ENCODE measurements at regions not wholly inside any gene's neighbourhood (a gene's known extent, or its start where the extent isn't known, plus 50 kb on each side); places are given as distances from the start of the nearest gene placed in this dataset.
"Not testable (repeated sequence)": the region's sequence is repeated elsewhere in the genome, so short reads cannot be mapped to it uniquely, and the experiment has no call there.

DNA sequence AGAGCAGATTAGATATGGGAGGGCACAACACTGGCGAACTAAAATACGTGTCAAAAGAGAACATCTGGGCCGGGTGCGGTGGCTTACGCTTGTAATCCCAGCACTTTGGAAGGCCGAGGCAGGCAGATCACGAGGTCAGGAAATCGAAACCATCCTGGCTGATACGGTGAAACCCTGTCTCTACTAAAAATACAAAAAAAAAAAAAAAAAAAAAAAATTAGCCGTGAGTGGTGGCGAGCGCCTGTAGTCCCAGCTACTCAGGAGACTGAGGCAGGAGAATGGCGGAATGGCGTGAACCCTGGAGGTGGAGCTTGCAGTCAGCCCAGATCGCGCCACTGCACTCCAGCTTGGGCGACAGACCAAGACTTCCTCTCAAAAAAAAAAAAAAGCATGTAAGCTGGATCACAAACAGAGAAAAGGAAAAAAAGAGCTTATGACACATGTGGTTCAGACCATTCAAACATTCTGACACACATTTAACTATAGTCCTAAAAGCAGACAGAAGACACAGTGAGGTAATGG, 1716.9 kb downstream of the SI start:
- H3K36me3 Mint-ChIP-seq (ENCODE audit: low read depth); POLR2A ChIA-PET; H3K4me1 Mint-ChIP-seq (ENCODE audit: low read depth); DNase-seq; H3K27me3 Mint-ChIP-seq (ENCODE audit: low read depth); ATAC-seq; H3K4me3 Mint-ChIP-seq; CTCF ChIA-PET; H3K27ac Mint-ChIP-seq: not testable (repeated sequence)
- H3K9me3 Mint-ChIP-seq (ENCODE audit: insufficient read depth), result peaks cover 15% of the 10 kb centered on the region

GRCh38 chr3:163347944-163348343, 1730.4 kb downstream of the SI start:
- H3K4me1 Mint-ChIP-seq (ENCODE audit: low read depth), result no peaks in the 10 kb centered on the region
- POLR2A ChIA-PET, result no interaction called here
- no peaks in the 10 kb centered on the region for H3K27me3 Mint-ChIP-seq (ENCODE audit: low read depth)
- DNase-seq (no peak), ATAC-seq (no peak)
- CTCF ChIA-PET, result no interaction called here
- H3K9me3 Mint-ChIP-seq (ENCODE audit: insufficient read depth), result peaks cover 18% of the 10 kb centered on the region
- no peak overlapping the region for H3K4me3 Mint-ChIP-seq
- H3K27ac Mint-ChIP-seq, result no peak overlapping the region
- H3K36me3 Mint-ChIP-seq (ENCODE audit: low read depth), result no peaks in the 10 kb centered on the region

DNA sequence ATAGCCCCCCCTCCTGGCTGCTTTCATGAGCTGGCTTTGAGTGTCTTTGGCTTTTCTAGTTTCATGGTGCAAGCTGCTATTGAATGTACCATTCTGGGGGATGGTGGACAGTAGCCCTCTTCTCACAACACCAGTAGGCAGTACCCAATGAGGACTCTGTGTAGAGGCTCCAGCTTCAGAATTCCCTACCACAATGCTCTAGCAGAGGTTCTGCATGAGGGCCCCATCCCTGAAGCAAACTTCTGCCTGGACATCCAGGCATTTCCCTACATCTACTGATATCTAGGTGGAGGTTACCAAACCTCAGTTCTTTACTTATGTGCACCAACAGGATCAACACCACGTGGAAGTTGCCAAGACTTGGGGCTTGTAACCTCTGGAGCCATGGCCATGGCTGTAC, 1742.9 kb downstream of the SI start:
- DNase-seq, result no peak
- H3K27me3 Mint-ChIP-seq (ENCODE audit: low read depth), result no peaks in the 10 kb centered on the region
- no peak overlapping the region for H3K27ac Mint-ChIP-seq
- ChIA-PET POLR2A (no interaction called here), CTCF (no interaction called here)
- H3K9me3 Mint-ChIP-seq (ENCODE audit: insufficient read depth), result peaks cover 11% of the 10 kb centered on the region
- H3K4me1 Mint-ChIP-seq (ENCODE audit: low read depth), result no peaks in the 10 kb centered on the region
- no peaks in the 10 kb centered on the region for H3K36me3 Mint-ChIP-seq (ENCODE audit: low read depth)
- no peak for ATAC-seq
- H3K4me3 Mint-ChIP-seq, result no peak overlapping the region

- H3K9me3 Mint-ChIP-seq (ENCODE audit: insufficient read depth), result peaks cover 4% of the 10 kb centered on the region
- H3K4me3 Mint-ChIP-seq, result no peak overlapping the region
- H3K27me3 Mint-ChIP-seq (ENCODE audit: low read depth), result no peaks in the 10 kb centered on the region
- no peak for DNase-seq
- no peaks in the 10 kb centered on the region for H3K4me1 Mint-ChIP-seq (ENCODE audit: low read depth)
- no peak for ATAC-seq
- H3K27ac Mint-ChIP-seq, result no peak overlapping the region
- POLR2A ChIA-PET, result no interaction called here
- H3K36me3 Mint-ChIP-seq (ENCODE audit: low read depth), result no peaks in the 10 kb centered on the region
- CTCF ChIA-PET, result no interaction called here
These were observed 1749.6 kb downstream of the SI start for GRCh38 chr3:163328680-163329079.

DNA sequence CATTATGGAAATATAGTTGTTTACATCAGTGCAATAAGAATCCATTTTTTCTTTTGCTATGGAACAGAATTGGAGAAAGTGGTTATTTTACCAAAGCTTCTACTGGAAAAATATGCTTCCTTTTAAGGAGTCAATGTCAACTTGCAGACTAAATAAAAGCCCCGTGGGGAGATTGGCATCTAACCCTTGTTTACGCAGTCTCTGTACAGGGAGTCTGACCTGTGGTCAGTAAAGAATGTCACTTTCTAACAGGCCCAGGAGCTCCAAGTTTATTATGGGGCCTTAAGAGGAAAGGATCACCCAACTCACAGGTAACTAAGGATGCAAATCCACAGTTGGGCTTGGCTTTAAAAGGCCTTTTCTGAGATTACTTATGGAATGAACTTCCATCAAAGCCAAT, 1751.2 kb downstream of the SI start:
- Mint-ChIP-seq H3K9me3 (ENCODE audit: insufficient read depth) (peaks cover 4% of the 10 kb centered on the region), H3K36me3 (ENCODE audit: low read depth) (no peaks in the 10 kb centered on the region), H3K4me1 (ENCODE audit: low read depth) (no peaks in the 10 kb centered on the region), H3K27me3 (ENCODE audit: low read depth) (no peaks in the 10 kb centered on the region), H3K27ac (no peak overlapping the region), H3K4me3 (no peak overlapping the region)
- ATAC-seq (no peak), DNase-seq (no peak)
- CTCF ChIA-PET, result no interaction called here
- POLR2A ChIA-PET, result no interaction called here

GRCh38 chr3:163315786-163316185, 1762.5 kb downstream of the SI start:
- no peak for ATAC-seq
- no peaks in the 10 kb centered on the region for H3K36me3 Mint-ChIP-seq (ENCODE audit: low read depth)
- DNase-seq, result no peak
- H3K27me3 Mint-ChIP-seq (ENCODE audit: low read depth), result no peaks in the 10 kb centered on the region
- POLR2A ChIA-PET, result no interaction called here
- no peaks in the 10 kb centered on the region for H3K4me1 Mint-ChIP-seq (ENCODE audit: low read depth)
- H3K4me3 Mint-ChIP-seq, result no peak overlapping the region
- no peak overlapping the region for H3K27ac Mint-ChIP-seq
- CTCF ChIA-PET, result no interaction called here
- H3K9me3 Mint-ChIP-seq (ENCODE audit: insufficient read depth), result peaks cover 25% of the 10 kb centered on the region

DNA sequence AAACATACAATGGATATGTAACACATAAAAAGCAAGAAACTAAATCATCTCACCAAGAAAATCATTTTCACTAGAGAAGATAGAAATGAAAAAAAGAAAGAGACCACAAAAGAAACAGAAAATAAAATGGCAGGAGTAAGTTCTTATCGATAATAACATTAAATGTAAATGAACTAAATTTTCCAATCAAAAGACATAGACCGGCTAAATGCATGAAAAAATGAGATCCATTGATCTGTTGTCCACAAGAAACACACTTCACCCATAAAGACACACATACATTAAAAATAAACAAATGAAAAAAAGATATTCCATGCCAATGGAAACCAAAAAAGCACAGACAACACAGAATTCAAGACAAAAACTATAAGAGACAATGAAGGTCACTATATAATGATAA, 1771.9 kb downstream of the SI start:
- Mint-ChIP-seq H3K27ac (no peak overlapping the region), H3K9me3 (ENCODE audit: insufficient read depth) (peaks cover 32% of the 10 kb centered on the region), H3K4me3 (no peak overlapping the region), H3K36me3 (ENCODE audit: low read depth) (no peaks in the 10 kb centered on the region), H3K4me1 (ENCODE audit: low read depth) (no peaks in the 10 kb centered on the region), H3K27me3 (ENCODE audit: low read depth) (no peaks in the 10 kb centered on the region)
- ATAC-seq, result no peak
- ChIA-PET CTCF (no interaction called here), POLR2A (no interaction called here)
- DNase-seq, result no peak

DNA sequence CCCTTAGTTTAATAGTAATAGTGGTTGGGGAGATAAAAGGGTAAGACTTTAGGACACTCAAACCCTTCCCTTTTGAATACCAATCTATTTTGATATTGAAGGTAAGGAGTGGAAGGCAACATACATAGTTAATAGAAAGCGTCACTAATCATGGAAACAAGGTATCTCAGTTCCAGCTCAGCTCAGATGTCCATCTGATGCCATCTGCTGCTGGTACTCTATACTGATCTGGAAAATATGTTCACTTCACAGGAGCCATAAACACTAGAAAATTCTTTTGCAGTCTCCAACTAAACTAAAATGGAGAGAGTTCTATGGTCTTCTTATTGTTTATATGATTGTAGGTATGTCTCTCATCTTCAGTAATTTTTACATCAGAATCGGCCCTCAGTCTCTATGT, 1777.1 kb downstream of the OTOL1 start:
- no peak for DNase-seq
- ChIA-PET POLR2A (no interaction called here), CTCF (no interaction called here)
- no peak for ATAC-seq
- H3K9me3 Mint-ChIP-seq (ENCODE audit: insufficient read depth), result peaks cover 11% of the 10 kb centered on the region
- no peaks in the 10 kb centered on the region for H3K36me3 Mint-ChIP-seq (ENCODE audit: low read depth)
- H3K27ac Mint-ChIP-seq, result no peak overlapping the region
- H3K4me3 Mint-ChIP-seq, result no peak overlapping the region
- H3K27me3 Mint-ChIP-seq (ENCODE audit: low read depth), result no peaks in the 10 kb centered on the region
- H3K4me1 Mint-ChIP-seq (ENCODE audit: low read depth), result no peaks in the 10 kb centered on the region

GRCh38 chr3:163266731-163267130, 1770.1 kb downstream of the OTOL1 start:
- DNase-seq (no peak), ATAC-seq (no peak)
- Mint-ChIP-seq H3K36me3 (ENCODE audit: low read depth) (no peaks in the 10 kb centered on the region), H3K9me3 (ENCODE audit: insufficient read depth) (peaks cover 11% of the 10 kb centered on the region), H3K27me3 (ENCODE audit: low read depth) (no peaks in the 10 kb centered on the region), H3K4me1 (ENCODE audit: low read depth) (no peaks in the 10 kb centered on the region), H3K4me3 (no peak overlapping the region), H3K27ac (no peak overlapping the region)
- POLR2A ChIA-PET, result no interaction called here
- CTCF ChIA-PET, result no interaction called here

DNA sequence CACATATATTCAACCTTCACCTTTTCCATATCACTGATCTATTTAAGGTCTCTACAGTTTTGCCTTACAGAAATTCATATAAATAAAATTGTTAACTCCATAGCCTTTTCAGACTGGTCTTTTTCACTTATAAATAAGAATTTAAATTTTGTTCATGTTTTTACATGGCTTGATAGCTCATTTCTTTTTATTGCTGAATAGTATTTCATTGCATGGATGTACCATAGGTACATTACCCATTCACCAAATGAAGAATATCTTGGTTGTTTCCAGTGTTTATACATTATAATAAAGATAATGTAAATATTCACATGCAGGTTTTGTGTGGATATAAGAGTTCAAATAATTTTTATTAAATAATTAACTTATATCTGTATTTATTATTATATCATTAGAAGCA, 1765.0 kb downstream of the OTOL1 start:
- H3K27ac Mint-ChIP-seq, result no peak overlapping the region
- ChIA-PET CTCF (no interaction called here), POLR2A (no interaction called here)
- H3K27me3 Mint-ChIP-seq (ENCODE audit: low read depth), result no peaks in the 10 kb centered on the region
- H3K9me3 Mint-ChIP-seq (ENCODE audit: insufficient read depth), result peaks cover 3% of the 10 kb centered on the region
- H3K4me1 Mint-ChIP-seq (ENCODE audit: low read depth), result no peaks in the 10 kb centered on the region
- no peak for ATAC-seq
- no peak overlapping the region for H3K4me3 Mint-ChIP-seq
- DNase-seq, result no peak
- H3K36me3 Mint-ChIP-seq (ENCODE audit: low read depth), result no peaks in the 10 kb centered on the region

- no peaks in the 10 kb centered on the region for H3K36me3 Mint-ChIP-seq (ENCODE audit: low read depth)
- H3K9me3 Mint-ChIP-seq (ENCODE audit: insufficient read depth), result peaks cover 3% of the 10 kb centered on the region
- ChIA-PET CTCF (no interaction called here), POLR2A (no interaction called here)
- H3K4me1 Mint-ChIP-seq (ENCODE audit: low read depth), result no peaks in the 10 kb centered on the region
- DNase-seq, result no peak
- H3K4me3 Mint-ChIP-seq, result no peak overlapping the region
- ATAC-seq, result no peak
- no peaks in the 10 kb centered on the region for H3K27me3 Mint-ChIP-seq (ENCODE audit: low read depth)
- no peak overlapping the region for H3K27ac Mint-ChIP-seq
These were observed 1764.4 kb downstream of the OTOL1 start for GRCh38 chr3:163261056-163261455.

DNA sequence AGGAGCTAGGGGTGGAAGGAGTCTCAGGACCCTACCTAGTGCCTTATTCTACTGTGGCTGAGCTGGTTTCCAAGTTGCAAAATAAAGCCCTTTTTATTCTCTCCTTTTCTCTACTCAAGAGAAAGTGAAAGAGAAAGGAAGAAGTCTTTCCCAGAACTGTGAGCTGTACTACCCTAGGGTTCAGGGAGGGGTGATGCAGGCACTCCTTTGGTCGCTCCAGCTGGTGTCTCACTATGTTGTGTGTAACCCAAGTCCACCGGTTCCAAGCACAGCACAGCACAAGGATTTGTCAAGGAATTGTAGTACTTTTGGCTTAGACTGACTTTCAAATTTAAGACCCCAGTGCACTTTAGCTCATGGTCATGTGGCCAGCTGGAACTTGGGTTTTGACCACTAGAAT, 1721.7 kb downstream of the OTOL1 start:
- ATAC-seq, result no peak
- no peaks in the 10 kb centered on the region for H3K4me1 Mint-ChIP-seq (ENCODE audit: low read depth)

DNA sequence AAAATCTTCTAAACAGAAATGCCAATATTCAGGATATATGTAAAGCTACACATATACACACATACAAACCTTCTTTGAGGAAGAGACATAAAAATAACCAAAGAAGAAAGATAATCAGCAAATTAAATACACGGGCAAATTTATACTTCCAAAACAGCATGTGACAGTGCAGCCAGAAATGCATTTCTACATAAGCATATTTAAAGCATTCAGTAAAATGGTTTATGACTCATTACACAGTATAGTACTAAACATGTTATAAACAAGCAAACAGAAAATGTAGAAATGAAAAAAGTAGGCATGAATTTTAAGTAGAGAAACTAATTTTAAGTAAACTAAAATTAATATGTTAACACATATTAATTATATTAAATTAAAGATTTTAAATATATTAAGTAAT, 1717.2 kb downstream of the OTOL1 start:
- DNase-seq (no peak), ATAC-seq (no peak)
- Mint-ChIP-seq H3K4me1 (ENCODE audit: low read depth) (no peaks in the 10 kb centered on the region), H3K9me3 (ENCODE audit: insufficient read depth) (peaks cover 4% of the 10 kb centered on the region), H3K27ac (no peak overlapping the region), H3K27me3 (ENCODE audit: low read depth) (no peaks in the 10 kb centered on the region), H3K4me3 (no peak overlapping the region), H3K36me3 (ENCODE audit: low read depth) (no peaks in the 10 kb centered on the region)
- ChIA-PET POLR2A (no interaction called here), CTCF (no interaction called here)

More for the DNA sequence above, 1721.7 kb downstream of the OTOL1 start:
- ChIA-PET CTCF (no interaction called here), POLR2A (no interaction called here)
- H3K4me3 Mint-ChIP-seq, result no peak overlapping the region
- H3K9me3 Mint-ChIP-seq (ENCODE audit: insufficient read depth), result peaks cover 4% of the 10 kb centered on the region
- no peaks in the 10 kb centered on the region for H3K27me3 Mint-ChIP-seq (ENCODE audit: low read depth)
- no peaks in the 10 kb centered on the region for H3K36me3 Mint-ChIP-seq (ENCODE audit: low read depth)
- DNase-seq, result no peak
- H3K27ac Mint-ChIP-seq, result no peak overlapping the region

All from activated CD8-positive, alpha-beta T cell treated with anti-CD3 and anti-CD28 coated beads, Interleukin-2, amount 10 ng/mL, durations not matched to agents 7 days and 5 days (primary cell).